HEK293 (cell line): ENCODE measurements at regions not wholly inside any gene's neighbourhood (a gene's known extent, or its start where the extent isn't known, plus 50 kb on each side); places are given as distances from the start of the nearest gene placed in this dataset.

Source experiments
- CTCF ChIA-PET: fragments of 350-600 bp; formaldehyde crosslinking; extraction: SDS; loops from one replicate; lab custom pipeline; 2021; ENCODE audit warnings: antibody characterized with exemption; lab: Yijun Ruan, JAX
- POLR2A ChIA-PET: fragments of 300-600 bp; formaldehyde crosslinking; extraction: SDS; loops from one replicate; lab custom pipeline; 2020; ENCODE audit warnings: antibody characterized with exemption, inconsistent platforms; lab: Yijun Ruan, JAX
- H3K27ac ChIP-seq: fragments of 200-500 bp; sonication (Bioruptor generic); 2 replicates; pipeline ENCODE4 v1.5.1; 2014; ENCODE audit warnings: low read depth, low read length, control low read depth, inconsistent platforms; ENCODE audit errors: extremely low read depth
- H3K36me3 ChIP-seq, 2 experiments: fragments of 200-500 bp in 1 of 2; sonication (Bioruptor generic) in 1 of 2; 1 replicate in 1 of 2; 2 replicates in 1 of 2; pipeline ENCODE4 v1.5.1; 2014 to 2017; ENCODE audit warnings: inconsistent platforms in 2 of 2, low read length in 2 of 2; ENCODE audit not compliant: control insufficient read depth in 2 of 2, insufficient read depth in 1 of 2
- H3K4me1 ChIP-seq: fragments of 200-500 bp; sonication (Bioruptor generic); 2 replicates; pipeline ENCODE4 v1.5.1; 2014; ENCODE audit warnings: mild to moderate bottlenecking, low read length, inconsistent platforms; ENCODE audit not compliant: control insufficient read depth, insufficient read depth
- H3K4me3 ChIP-seq: 2 replicates; pipeline ENCODE4 v1.5.1; 2011; ENCODE audit warnings: low read depth, mild to moderate bottlenecking, control low read depth, low read length, moderate library complexity
- H3K9me3 ChIP-seq: fragments of 200-500 bp; sonication (Bioruptor generic); 2 replicates; pipeline ENCODE4 v1.5.1; 2014; ENCODE audit warnings: low read depth, low read length, inconsistent platforms; ENCODE audit not compliant: control insufficient read depth, insufficient read depth
- FEZF1 ChIP-seq: fragments of 450-650 bp; formaldehyde crosslinking; IDR thresholded peaks from 2 replicates; pipeline ENCODE4 v1.5.1; 2016; ENCODE audit warnings: missing biosample characterization, missing genetic modification characterization
- GLI2 ChIP-seq: fragments of 450-650 bp; formaldehyde crosslinking; IDR thresholded peaks from 2 replicates; pipeline ENCODE4; 2017; ENCODE audit warnings: missing biosample characterization, missing genetic modification characterization, low read depth, borderline replicate concordance
- HIC1 ChIP-seq: fragments of 450-650 bp; formaldehyde crosslinking; IDR thresholded peaks from 2 replicates; pipeline ENCODE4 v1.5.1; 2016; ENCODE audit warnings: missing biosample characterization, missing genetic modification characterization
- OVOL3 ChIP-seq: fragments of 450-650 bp; formaldehyde crosslinking; IDR thresholded peaks from 2 replicates; pipeline ENCODE4 v1.5.1; 2016; ENCODE audit warnings: missing biosample characterization, missing genetic modification characterization
- PRDM10 ChIP-seq: fragments of 450-650 bp; formaldehyde crosslinking; IDR thresholded peaks from 2 replicates; pipeline ENCODE4 v1.5.1; 2016; ENCODE audit warnings: missing biosample characterization, missing genetic modification characterization
- SCRT1 ChIP-seq: fragments of 450-650 bp; formaldehyde crosslinking; IDR thresholded peaks from 2 replicates; pipeline ENCODE4 v1.5.1; 2016; ENCODE audit warnings: missing biosample characterization, missing genetic modification characterization, borderline replicate concordance
- SP2 ChIP-seq: fragments of 450-650 bp; formaldehyde crosslinking; IDR thresholded peaks from 2 replicates; pipeline ENCODE4 v1.5.1; 2016; ENCODE audit warnings: missing biosample characterization, missing genetic modification characterization
- ZBTB49 ChIP-seq: fragments of 450-650 bp; formaldehyde crosslinking; IDR thresholded peaks from 2 replicates; pipeline ENCODE4 v1.5.1; 2016; ENCODE audit warnings: missing biosample characterization, missing genetic modification characterization, low read depth
- ZBTB7A ChIP-seq: fragments of 450-650 bp; formaldehyde crosslinking; IDR thresholded peaks from 2 replicates; pipeline ENCODE4 v1.5.1; 2016; ENCODE audit warnings: low read depth, missing biosample characterization, missing genetic modification characterization
- ZFP69B ChIP-seq: fragments of 450-650 bp; formaldehyde crosslinking; IDR thresholded peaks from 2 replicates; pipeline ENCODE4 v1.5.1; 2016; ENCODE audit warnings: missing biosample characterization, missing genetic modification characterization
- ZNF112 ChIP-seq: fragments of 450-650 bp; formaldehyde crosslinking; IDR thresholded peaks from 2 replicates; pipeline ENCODE4 v1.5.0; 2017; ENCODE audit warnings: missing biosample characterization, missing genetic modification characterization
- ZNF2 ChIP-seq: fragments of 450-650 bp; formaldehyde crosslinking; IDR thresholded peaks from 2 replicates; pipeline ENCODE4 v1.5.1; 2016; ENCODE audit warnings: missing biosample characterization, missing genetic modification characterization
- ZNF223 ChIP-seq: fragments of 450-650 bp; formaldehyde crosslinking; IDR thresholded peaks from 2 replicates; pipeline ENCODE4 v1.5.1; 2016; ENCODE audit warnings: missing biosample characterization, missing genetic modification characterization
- ZNF23 ChIP-seq: fragments of 450-650 bp; formaldehyde crosslinking; IDR thresholded peaks from 2 replicates; pipeline ENCODE4 v1.5.1; 2016; ENCODE audit warnings: missing biosample characterization, missing genetic modification characterization, borderline replicate concordance
- ZNF292 ChIP-seq: fragments of 450-650 bp; formaldehyde crosslinking; IDR thresholded peaks from 2 replicates; pipeline ENCODE4 v1.5.1; 2016; ENCODE audit warnings: low read depth, missing biosample characterization, missing genetic modification characterization, borderline replicate concordance
- ZNF426 ChIP-seq: fragments of 450-650 bp; formaldehyde crosslinking; IDR thresholded peaks from 2 replicates; pipeline ENCODE4 v1.5.1; 2017; ENCODE audit warnings: missing biosample characterization, missing genetic modification characterization, mild to moderate bottlenecking, inconsistent platforms, moderate library complexity
- ZNF529 ChIP-seq: fragments of 450-650 bp; formaldehyde crosslinking; IDR thresholded peaks from 2 replicates; pipeline ENCODE4 v1.5.1; 2017; ENCODE audit warnings: missing genetic modification characterization, missing biosample characterization; ENCODE audit not compliant: insufficient replicate concordance
- ZNF530 ChIP-seq: fragments of 450-650 bp; formaldehyde crosslinking; IDR thresholded peaks from 2 replicates; pipeline ENCODE4 v1.5.1; 2016; ENCODE audit warnings: low read depth, missing biosample characterization, missing genetic modification characterization
- ZNF837 ChIP-seq: fragments of 450-650 bp; formaldehyde crosslinking; IDR thresholded peaks from 2 replicates; pipeline ENCODE4 v1.5.1; 2016; ENCODE audit warnings: missing biosample characterization, missing genetic modification characterization
- ZSCAN5A ChIP-seq: fragments of 450-650 bp; formaldehyde crosslinking; IDR thresholded peaks from 2 replicates; pipeline ENCODE4 v1.5.1; 2016; ENCODE audit warnings: missing biosample characterization, missing genetic modification characterization
- TF ChIP-seq, protein P1 (sequence below): fragments of 450-650 bp; formaldehyde crosslinking; IDR thresholded peaks from 2 replicates; pipeline ENCODE4 v1.5.1; 2016; ENCODE audit warnings: missing biosample characterization, missing genetic modification characterization
- TF ChIP-seq, protein P2 (sequence below): sonication (generic); formaldehyde crosslinking; IDR thresholded peaks from 2 replicates; pipeline ENCODE4 v1.8.1; 2022; ENCODE audit warnings: mild to moderate bottlenecking, moderate library complexity, missing genetic modification reagents
- TF ChIP-seq, protein P3 (sequence below): fragments of 450-650 bp; formaldehyde crosslinking; IDR thresholded peaks from 2 replicates; pipeline ENCODE4 v1.5.1; 2017; ENCODE audit warnings: missing biosample characterization, mild to moderate bottlenecking, missing genetic modification characterization, moderate library complexity

- H3K9me3 ChIP-seq: no peaks in the 10 kb centered on the region
- ChIA-PET CTCF (interaction anchor here (0.7 kb wide), 1 partner anchor 57 kb away, joined by 3 read pairs; no protein-coding TSS in a partner anchor), POLR2A (no interaction called here)
- no peak overlapping the region for H3K4me3 ChIP-seq
- H3K36me3 ChIP-seq: no peaks in the 10 kb centered on the region
- H3K4me1 ChIP-seq: no peaks in the 10 kb centered on the region
- TF ChIP-seq FEZF1 (tag by site-specific recombination): no peak
- no peak for TF ChIP-seq ZNF223
- TF ChIP-seq GLI2 (tag by site-specific recombination): no peak
- no peak for TF ChIP-seq ZNF529
- TF ChIP-seq ZNF530: no peak
- no peak for TF ChIP-seq SP2
- no peak for TF ChIP-seq ZNF837 (tag by site-specific recombination)
- TF ChIP-seq, protein P1, sequence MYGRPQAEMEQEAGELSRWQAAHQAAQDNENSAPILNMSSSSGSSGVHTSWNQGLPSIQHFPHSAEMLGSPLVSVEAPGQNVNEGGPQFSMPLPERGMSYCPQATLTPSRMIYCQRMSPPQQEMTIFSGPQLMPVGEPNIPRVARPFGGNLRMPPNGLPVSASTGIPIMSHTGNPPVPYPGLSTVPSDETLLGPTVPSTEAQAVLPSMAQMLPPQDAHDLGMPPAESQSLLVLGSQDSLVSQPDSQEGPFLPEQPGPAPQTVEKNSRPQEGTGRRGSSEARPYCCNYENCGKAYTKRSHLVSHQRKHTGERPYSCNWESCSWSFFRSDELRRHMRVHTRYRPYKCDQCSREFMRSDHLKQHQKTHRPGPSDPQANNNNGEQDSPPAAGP: no peak
- TF ChIP-seq ZSCAN5A (tag by site-specific recombination): no peak
- no peak for TF ChIP-seq PRDM10 (tag by site-specific recombination)
- TF ChIP-seq ZBTB49 (tag by site-specific recombination): no peak
- no peak for TF ChIP-seq ZNF292 (tag by site-specific recombination)
- TF ChIP-seq ZNF23 (tag by site-specific recombination): no peak
- TF ChIP-seq HIC1 (tag by site-specific recombination): no peak
- TF ChIP-seq OVOL3 (tag by site-specific recombination): no peak
- no peak overlapping the region for H3K27ac ChIP-seq
Measured at GRCh38 chr5:111597491-111597890, 85.2 kb upstream of the STARD4 start.

DNA sequence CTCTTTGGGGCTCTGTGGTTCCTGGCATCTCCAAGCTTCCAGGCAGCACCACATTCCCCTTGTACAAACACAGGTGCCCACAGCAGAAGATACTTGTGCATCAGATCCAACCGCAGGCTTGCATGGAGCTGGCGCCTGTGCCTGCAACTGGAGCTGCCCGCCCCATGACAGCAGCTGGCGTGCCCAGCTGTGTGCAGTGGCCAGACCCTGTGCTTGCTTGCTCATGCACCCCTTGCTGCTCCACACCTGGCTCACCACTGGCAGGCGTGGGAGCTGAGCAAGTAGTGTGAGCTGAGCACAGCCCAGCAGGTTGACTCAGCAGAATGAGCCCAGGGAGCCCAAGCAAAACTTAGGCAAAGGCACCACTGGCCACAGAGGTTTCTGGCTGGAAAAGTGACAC is 84.4 kb upstream of the STARD4 start:
- POLR2A ChIA-PET: no interaction called here
- no peaks in the 10 kb centered on the region for H3K4me1 ChIP-seq
- no peaks in the 10 kb centered on the region for H3K36me3 ChIP-seq
- no peaks in the 10 kb centered on the region for H3K9me3 ChIP-seq
- H3K27ac ChIP-seq: no peak overlapping the region
- no peak overlapping the region for H3K4me3 ChIP-seq
- CTCF ChIA-PET: no interaction called here
- TF ChIP-seq ZFP69B: no peak
- TF ChIP-seq SCRT1 (tag by site-specific recombination): no peak
- TF ChIP-seq ZBTB7A (tag by site-specific recombination): no peak
- TF ChIP-seq, protein P2, sequence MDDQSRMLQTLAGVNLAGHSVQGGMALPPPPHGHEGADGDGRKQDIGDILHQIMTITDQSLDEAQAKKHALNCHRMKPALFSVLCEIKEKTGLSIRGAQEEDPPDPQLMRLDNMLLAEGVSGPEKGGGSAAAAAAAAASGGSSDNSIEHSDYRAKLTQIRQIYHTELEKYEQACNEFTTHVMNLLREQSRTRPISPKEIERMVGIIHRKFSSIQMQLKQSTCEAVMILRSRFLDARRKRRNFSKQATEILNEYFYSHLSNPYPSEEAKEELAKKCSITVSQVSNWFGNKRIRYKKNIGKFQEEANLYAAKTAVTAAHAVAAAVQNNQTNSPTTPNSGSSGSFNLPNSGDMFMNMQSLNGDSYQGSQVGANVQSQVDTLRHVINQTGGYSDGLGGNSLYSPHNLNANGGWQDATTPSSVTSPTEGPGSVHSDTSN (CRISPR knock-in tag): no peak
- TF ChIP-seq, protein P3, sequence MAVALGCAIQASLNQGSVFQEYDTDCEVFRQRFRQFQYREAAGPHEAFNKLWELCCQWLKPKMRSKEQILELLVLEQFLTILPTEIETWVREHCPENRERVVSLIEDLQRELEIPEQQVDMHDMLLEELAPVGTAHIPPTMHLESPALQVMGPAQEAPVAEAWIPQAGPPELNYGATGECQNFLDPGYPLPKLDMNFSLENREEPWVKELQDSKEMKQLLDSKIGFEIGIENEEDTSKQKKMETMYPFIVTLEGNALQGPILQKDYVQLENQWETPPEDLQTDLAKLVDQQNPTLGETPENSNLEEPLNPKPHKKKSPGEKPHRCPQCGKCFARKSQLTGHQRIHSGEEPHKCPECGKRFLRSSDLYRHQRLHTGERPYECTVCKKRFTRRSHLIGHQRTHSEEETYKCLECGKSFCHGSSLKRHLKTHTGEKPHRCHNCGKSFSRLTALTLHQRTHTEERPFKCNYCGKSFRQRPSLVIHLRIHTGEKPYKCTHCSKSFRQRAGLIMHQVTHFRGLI (tag by site-specific recombination): no peak
- TF ChIP-seq ZNF530: no peak
- TF ChIP-seq ZNF426: no peak
- no peak for TF ChIP-seq ZNF112 (tag by site-specific recombination)
- no peak for TF ChIP-seq ZNF2 (tag by site-specific recombination)
